HL-60 (cell line): ENCODE measurements at regions not wholly inside any gene's neighbourhood (a gene's known extent, or its start where the extent isn't known, plus 50 kb on each side); places are given as distances from the start of the nearest gene placed in this dataset.

Experiments
- CTCF ChIP-seq: IDR thresholded peaks from one replicate; pipeline ENCODE4 v1.5.1; 2011; ENCODE audit warnings: low read length, control low read depth, inconsistent platforms; ENCODE audit not compliant: insufficient read depth
- GABPA ChIP-seq: IDR thresholded peaks from 2 replicates; pipeline ENCODE4 v1.6.1; 2012; ENCODE audit warnings: low read depth
- POLR2AphosphoS5 ChIP-seq: IDR thresholded peaks from 2 replicates; pipeline ENCODE4 v1.6.1; 2012; ENCODE audit warnings: low read depth
- REST ChIP-seq: IDR thresholded peaks from 2 replicates; pipeline ENCODE4 v1.6.1; 2012; ENCODE audit warnings: low read depth; ENCODE audit not compliant: insufficient replicate concordance

GRCh38 chr2:163264341-163264740, 425.8 kb upstream of the KCNH7 start:
- TF ChIP-seq CTCF (no peak), GABPA (no peak), REST (no peak), POLR2AphosphoS5 (no peak)
